Testis (tissue), 2 donors: ENCODE measurements at regions not wholly inside any gene's neighbourhood (a gene's known extent, or its start where the extent isn't known, plus 50 kb on each side); places are given as distances from the start of the nearest gene placed in this dataset.

ENCODE experiments used
- DNase-seq: peaks from one replicate; pipeline ENCODE4 v3.0.0-alpha.2; 2019
- H3K27ac ChIP-seq, 2 donors: fragments of 200-600 bp; sonication (generic); one replicate each; pipeline ENCODE4 v1.5.1; 2019
- H3K27me3 ChIP-seq: fragments of 200-600 bp; sonication (generic); one replicate; pipeline ENCODE4 v1.5.1; 2019
- H3K36me3 ChIP-seq: fragments of 200-600 bp; sonication (generic); one replicate; pipeline ENCODE4 v1.5.1; 2017; ENCODE audit warnings: low read depth; ENCODE audit errors: missing control alignments
- H3K4me1 ChIP-seq: fragments of 200-600 bp; sonication (generic); one replicate; pipeline ENCODE4 v1.5.1; 2019
- H3K4me3 ChIP-seq, 2 donors: fragments of 200-600 bp; sonication (generic); one replicate each; pipeline ENCODE4 v1.5.1; 2017 to 2019
- H3K9me3 ChIP-seq: fragments of 200-600 bp; sonication (generic); one replicate; pipeline ENCODE4 v1.5.1; 2017
- CTCF ChIP-seq, 3 experiments: fragments of 450-650 bp in 2 of 3; fragments of 200-600 bp in 1 of 3; sonication (generic) in 1 of 3; IDR thresholded peaks; one replicate each; pipeline ENCODE4 v1.5.1; 2016 to 2019; ENCODE audit warnings: antibody characterized with exemption in 3 of 3, mild to moderate bottlenecking in 2 of 3, moderate library complexity in 1 of 3
- POLR2A ChIP-seq: fragments of 450-650 bp; IDR thresholded peaks from one replicate; pipeline ENCODE4 v1.6.1; 2017; ENCODE audit warnings: antibody characterized with exemption, mild to moderate bottlenecking, moderate library complexity
- WGBS, 2 donors: methylation state at CpG; one replicate each; pipeline ENCODE4 v1.1.5; 2018; 5-methylcytosine and 5-hydroxymethylcytosine counted together
- intact Hi-C: fragments of 100-400 bp; cut with DNase I; formaldehyde crosslinking; loops from one replicate; pipeline ENCODE4 v1.15.1; 2023; ENCODE audit warnings: low total_unique reads

DNA sequence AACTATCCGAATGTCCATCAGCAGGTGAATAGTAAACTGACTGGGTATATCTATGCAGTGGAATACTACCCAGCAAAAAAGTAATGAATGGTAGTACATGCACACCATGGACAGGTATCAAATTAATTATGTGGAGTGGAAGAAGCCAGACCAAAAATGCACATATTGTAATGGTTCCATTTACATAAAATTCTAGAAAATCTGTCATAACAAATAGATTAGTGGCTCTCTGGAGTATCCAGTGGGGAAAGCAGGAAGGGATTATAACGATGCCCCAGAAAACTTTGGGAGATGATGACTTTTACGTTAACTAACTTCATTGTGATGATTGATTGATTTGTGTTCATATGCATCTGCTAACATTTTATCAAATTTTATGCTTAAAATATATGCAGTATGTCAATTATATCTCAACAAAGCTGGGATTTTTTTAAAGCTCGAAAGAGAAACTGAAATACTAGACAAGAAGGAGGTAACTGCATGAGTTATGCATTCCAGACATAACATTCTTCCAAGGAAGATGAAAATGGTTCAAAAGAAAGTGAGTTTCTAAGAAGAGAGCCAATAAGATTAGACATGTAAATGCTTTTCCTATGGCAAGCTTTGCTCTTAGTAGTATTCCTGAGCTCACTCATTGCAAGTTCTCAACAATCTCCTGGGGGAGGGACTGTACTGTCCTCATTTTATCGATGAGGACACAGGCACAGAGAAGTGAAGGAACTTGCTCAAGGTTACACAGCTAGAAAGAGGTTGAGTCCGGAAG, 58.6 kb upstream of the MSX1 start:
- H3K4me1 ChIP-seq: no peaks in the 10 kb centered on the region
- WGBS, 2 donors: 55 to 71% methylated on average over 6 of the region's 6 CpGs
- no peak overlapping the region for H3K27ac ChIP-seq
- intact Hi-C loops: no loop called here
- H3K4me3 ChIP-seq: no peak overlapping the region
- TF ChIP-seq POLR2A (no peak), CTCF (IDR thresholded peaks at IDR 0.05) (no peak)
- DNase-seq: no peak
- H3K9me3 ChIP-seq: no peaks in the 10 kb centered on the region
- H3K27me3 ChIP-seq: no peaks in the 10 kb centered on the region
- H3K36me3 ChIP-seq: no peaks in the 10 kb centered on the region

GRCh38 chr4:4794421-4794820, 65.0 kb upstream of the MSX1 start:
- Histone ChIP-seq H3K9me3 (no peaks in the 10 kb centered on the region), H3K4me1 (no peaks in the 10 kb centered on the region), H3K4me3 (no peak overlapping the region), H3K27me3 (no peaks in the 10 kb centered on the region), H3K36me3 (no peaks in the 10 kb centered on the region), H3K27ac (no peak overlapping the region)
- intact Hi-C loops: no loop called here
- no peak for DNase-seq
- 69 to 75% methylated on average over 1 of the region's 1 CpG for WGBS, 2 donors
- TF ChIP-seq POLR2A (no peak), CTCF (IDR thresholded peaks at IDR 0.05) (no peak)

DNA sequence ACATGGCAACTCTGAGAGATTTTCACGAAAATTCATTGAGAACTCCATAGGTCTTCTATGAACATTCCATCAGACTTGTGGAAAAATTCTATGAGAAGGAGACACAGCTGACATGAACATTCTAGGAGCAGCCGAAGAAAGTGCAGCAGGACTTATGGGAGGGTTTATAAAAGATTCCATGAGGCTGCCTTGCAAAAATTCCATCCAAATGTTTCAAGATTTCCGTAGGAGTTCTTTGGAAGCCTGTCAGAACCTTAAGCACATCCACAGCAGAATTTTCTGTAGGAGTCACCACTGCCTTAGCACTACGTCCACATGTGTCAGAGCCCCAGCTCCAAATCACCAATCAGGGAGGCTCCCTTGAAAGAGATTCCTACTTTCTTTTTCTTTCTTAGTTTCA, 67.0 kb upstream of the MSX1 start:
- Histone ChIP-seq H3K27me3 (no peaks in the 10 kb centered on the region), H3K4me1 (no peaks in the 10 kb centered on the region), H3K27ac (no peak overlapping the region), H3K36me3 (no peaks in the 10 kb centered on the region), H3K4me3 (no peak overlapping the region), H3K9me3 (no peaks in the 10 kb centered on the region)
- 48 to 49% methylated on average over 4 of the region's 4 CpGs for WGBS, 2 donors
- DNase-seq: no peak
- intact Hi-C loops: no loop called here
- TF ChIP-seq POLR2A: no peak
- TF ChIP-seq CTCF (IDR thresholded peaks at IDR 0.05): no peak

- H3K9me3 ChIP-seq: no peaks in the 10 kb centered on the region
- no peaks in the 10 kb centered on the region for H3K4me1 ChIP-seq
- TF ChIP-seq POLR2A (no peak), CTCF (IDR thresholded peaks at IDR 0.05) (no peak)
- H3K27me3 ChIP-seq: no peaks in the 10 kb centered on the region
- intact Hi-C loops: no loop called here
- no peak for DNase-seq
- 63 to 75% methylated on average over 11 to 14 of the region's 14 CpGs for WGBS, 2 donors
- no peak overlapping the region for H3K4me3 ChIP-seq
- H3K27ac ChIP-seq: no peak overlapping the region
- H3K36me3 ChIP-seq: no peaks in the 10 kb centered on the region
These were observed 68.0 kb upstream of the MSX1 start for GRCh38 chr4:4791299-4792111.
